Large intestine (tissue), 3 donors: ENCODE measurements at regions not wholly inside any gene's neighbourhood (a gene's known extent, or its start where the extent isn't known, plus 50 kb on each side); places are given as distances from the start of the nearest gene placed in this dataset.
A peak's percentile ranks its signal among the peaks of the same experiment; 100 is the strongest.
"Not testable (repeated sequence)": the region's sequence is repeated elsewhere in the genome, so short reads cannot be mapped to it uniquely, and the experiment has no call there.

Experiments
- DNase-seq, 2 donors: peaks; one replicate each; pipeline versions ENCODE4 v3.0.0 to v3.0.0-alpha.2; 2013
- H3K27ac ChIP-seq: one replicate; pipeline ENCODE4 v1.5.1; 2013; ENCODE audit warnings: low read length
- H3K27me3 ChIP-seq: 2 replicates; pipeline ENCODE4 v1.6.1; 2013; ENCODE audit warnings: low read length; ENCODE audit not compliant: control insufficient read depth, insufficient read depth
- H3K36me3 ChIP-seq: 2 replicates; pipeline ENCODE4 v1.6.1; 2013; ENCODE audit warnings: low read length; ENCODE audit not compliant: control insufficient read depth, insufficient read depth
- H3K4me1 ChIP-seq: one replicate; pipeline ENCODE4 v1.6.1; 2013; ENCODE audit warnings: low read length; ENCODE audit not compliant: control insufficient read depth, insufficient read depth
- H3K4me3 ChIP-seq: one replicate; pipeline ENCODE4 v1.5.1; 2013; ENCODE audit warnings: low read length
- H3K9me3 ChIP-seq: one replicate; pipeline ENCODE4 v1.6.1; 2013; ENCODE audit warnings: mild to moderate bottlenecking, low read depth, low read length, moderate library complexity; ENCODE audit not compliant: control insufficient read depth
- WGBS: methylation state at CpG from one replicate; pipeline ENCODE4 v1.1.5; 2013; ENCODE audit warnings: low lambda C conversion rate; ENCODE audit not compliant: insufficient coverage; 5-methylcytosine and 5-hydroxymethylcytosine counted together

- not testable (repeated sequence) for H3K9me3 ChIP-seq, DNase-seq, H3K27me3 ChIP-seq, H3K4me3 ChIP-seq, H3K27ac ChIP-seq, H3K4me1 ChIP-seq
- H3K36me3 ChIP-seq = peaks cover 20% of the 10 kb centered on the region
- no CpG with 5 or more reads among the region's 11 CpGs for WGBS
Measured at GRCh38 chr3:75425379-75425778, 238.7 kb upstream of the FRG2C start.

DNA sequence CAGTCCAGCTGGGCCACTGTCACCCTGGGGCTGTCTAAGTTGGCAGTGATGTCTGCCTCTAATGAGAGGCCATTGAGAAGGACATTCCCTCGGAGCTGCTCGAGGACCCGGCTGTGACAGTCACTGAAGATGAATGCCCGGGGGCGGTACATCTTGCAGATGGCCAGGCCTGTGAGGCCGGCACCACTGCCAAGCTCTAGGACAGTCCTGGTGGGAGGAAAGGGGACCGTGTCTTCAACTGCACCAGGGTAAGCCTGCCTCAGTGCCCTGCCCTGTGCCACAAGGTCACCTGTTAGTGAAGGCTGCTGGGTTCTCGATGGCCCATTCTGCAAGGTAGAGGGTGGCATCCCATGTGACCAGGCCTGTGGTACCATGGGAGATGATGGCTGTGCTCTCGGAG lies 236.6 kb upstream of the FRG2C start:
- not testable (repeated sequence) for H3K4me1 ChIP-seq, H3K9me3 ChIP-seq, H3K4me3 ChIP-seq, H3K27ac ChIP-seq, DNase-seq, H3K27me3 ChIP-seq
- peaks cover 22% of the 10 kb centered on the region for H3K36me3 ChIP-seq
- WGBS = no CpG with 5 or more reads among the region's 9 CpGs

GRCh38 chr3:75427906-75428305 lies 236.2 kb upstream of the FRG2C start:
- H3K4me1 ChIP-seq, DNase-seq, H3K27ac ChIP-seq, H3K27me3 ChIP-seq, H3K4me3 ChIP-seq, H3K9me3 ChIP-seq: not testable (repeated sequence)
- WGBS = no CpG with 5 or more reads among the region's 5 CpGs
- peaks cover 20% of the 10 kb centered on the region for H3K36me3 ChIP-seq

GRCh38 chr3:75429561-75430220 lies 234.4 kb upstream of the FRG2C start:
- not testable (repeated sequence) for H3K4me3 ChIP-seq, H3K9me3 ChIP-seq, H3K27me3 ChIP-seq, H3K27ac ChIP-seq, H3K4me1 ChIP-seq
- DNase-seq = peak; percentile 55 to 72
- WGBS = 80% methylated on average over 1 of the region's 9 CpGs
- H3K36me3 ChIP-seq = peaks cover 17% of the 10 kb centered on the region

- not testable (repeated sequence) for H3K27ac ChIP-seq, H3K9me3 ChIP-seq, H3K27me3 ChIP-seq, H3K4me3 ChIP-seq, DNase-seq, H3K4me1 ChIP-seq
- WGBS = no CpG with 5 or more reads among the region's 7 CpGs
- H3K36me3 ChIP-seq = peaks cover 17% of the 10 kb centered on the region
Measured at GRCh38 chr3:75430406-75430805, 233.7 kb upstream of the FRG2C start.

GRCh38 chr3:75431120-75431519 lies 233.0 kb upstream of the FRG2C start:
- not testable (repeated sequence) for H3K4me3 ChIP-seq, H3K27ac ChIP-seq, DNase-seq, H3K9me3 ChIP-seq, H3K4me1 ChIP-seq, H3K27me3 ChIP-seq
- no CpG with 5 or more reads among the region's 6 CpGs for WGBS
- H3K36me3 ChIP-seq = peaks cover 13% of the 10 kb centered on the region

GRCh38 chr3:75432466-75432865 lies 231.7 kb upstream of the FRG2C start:
- H3K27ac ChIP-seq, H3K4me1 ChIP-seq, H3K4me3 ChIP-seq, H3K27me3 ChIP-seq, H3K9me3 ChIP-seq, DNase-seq: not testable (repeated sequence)
- H3K36me3 ChIP-seq = peaks cover 10% of the 10 kb centered on the region
- no CpG with 5 or more reads among the region's 5 CpGs for WGBS

GRCh38 chr3:75432885-75433284 lies 231.2 kb upstream of the FRG2C start:
- WGBS = no CpG with 5 or more reads among the region's 8 CpGs
- H3K36me3 ChIP-seq, H3K27ac ChIP-seq, H3K4me3 ChIP-seq, H3K4me1 ChIP-seq, H3K9me3 ChIP-seq, DNase-seq, H3K27me3 ChIP-seq: not testable (repeated sequence)

DNA sequence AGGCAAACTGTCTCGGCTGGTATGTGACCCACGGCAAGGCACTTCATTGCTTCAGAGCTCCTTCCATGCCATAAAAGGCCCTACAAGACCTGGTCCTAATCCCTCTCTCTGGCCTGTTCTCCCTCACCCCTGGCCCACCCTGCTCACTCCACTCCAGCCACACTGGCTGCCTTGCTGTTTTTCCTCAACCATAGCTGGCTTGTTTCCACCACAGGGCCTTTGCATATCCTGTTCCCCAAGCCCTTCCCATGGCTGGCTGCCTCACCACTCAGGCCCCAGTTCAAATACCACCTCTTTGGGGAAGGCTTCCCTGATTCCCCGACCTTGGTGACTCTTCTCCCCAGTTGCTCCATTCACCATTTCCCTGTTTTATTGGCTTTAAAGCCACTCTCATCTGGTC lies 230.8 kb upstream of the FRG2C start:
- not testable (repeated sequence) for H3K27me3 ChIP-seq, DNase-seq, H3K4me1 ChIP-seq, H3K9me3 ChIP-seq, H3K4me3 ChIP-seq, H3K36me3 ChIP-seq, H3K27ac ChIP-seq
- WGBS = no CpG with 5 or more reads among the region's 3 CpGs

DNA sequence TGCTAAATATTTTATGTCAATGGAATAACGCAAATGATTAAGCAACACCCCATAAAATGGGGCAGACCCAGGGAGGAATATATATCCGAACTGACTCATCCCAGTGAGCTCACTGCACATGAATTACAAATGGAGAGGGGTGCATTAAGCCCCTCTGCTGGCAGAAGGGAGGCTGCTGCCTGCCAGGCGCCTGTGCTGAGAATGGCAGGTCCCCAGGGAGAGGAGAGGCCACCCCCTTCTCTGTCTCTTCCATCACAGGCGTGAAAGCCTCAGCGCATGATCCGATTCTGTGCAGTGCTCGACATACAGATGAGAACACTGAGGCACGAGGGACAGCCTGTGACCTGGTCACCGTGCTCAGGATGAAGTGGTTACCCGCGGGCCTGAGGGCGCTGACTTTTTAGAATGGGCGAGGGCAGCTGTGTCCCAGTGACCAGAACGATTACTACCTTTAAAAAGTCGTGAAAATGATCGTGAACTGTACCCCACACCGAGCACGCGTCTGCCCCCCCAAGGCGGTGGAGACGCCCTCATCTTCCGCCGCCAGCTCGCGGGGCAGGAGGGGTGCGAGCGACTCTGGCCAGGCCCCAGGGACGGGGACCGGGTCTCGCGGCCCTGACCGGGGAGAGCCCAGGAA lies 229.7 kb upstream of the FRG2C start:
- DNase-seq = peak; percentile 26 to 42
- H3K9me3 ChIP-seq = not testable (repeated sequence)
- WGBS = no CpG with 5 or more reads among the region's 32 CpGs

More for the DNA sequence above, 229.7 kb upstream of the FRG2C start:
- Histone ChIP-seq H3K4me3 (peak overlapping the region; percentile 62), H3K27ac (peak overlapping the region; percentile 45)
- H3K36me3 ChIP-seq, H3K27me3 ChIP-seq, H3K4me1 ChIP-seq: not testable (repeated sequence)
